Activated CD4-positive, alpha-beta T cell treated with anti-CD3 and anti-CD28 coated beads for 4 hours (primary cell): ENCODE measurements at regions not wholly inside any gene's neighbourhood (a gene's known extent, or its start where the extent isn't known, plus 50 kb on each side); places are given as distances from the start of the nearest gene placed in this dataset.
"Not testable (repeated sequence)": the region's sequence is repeated elsewhere in the genome, so short reads cannot be mapped to it uniquely, and the experiment has no call there.

Experiments
- DNase-seq, 2 donors: peaks; one replicate each; pipeline ENCODE4 v3.0.0-alpha.2; 2020

DNA sequence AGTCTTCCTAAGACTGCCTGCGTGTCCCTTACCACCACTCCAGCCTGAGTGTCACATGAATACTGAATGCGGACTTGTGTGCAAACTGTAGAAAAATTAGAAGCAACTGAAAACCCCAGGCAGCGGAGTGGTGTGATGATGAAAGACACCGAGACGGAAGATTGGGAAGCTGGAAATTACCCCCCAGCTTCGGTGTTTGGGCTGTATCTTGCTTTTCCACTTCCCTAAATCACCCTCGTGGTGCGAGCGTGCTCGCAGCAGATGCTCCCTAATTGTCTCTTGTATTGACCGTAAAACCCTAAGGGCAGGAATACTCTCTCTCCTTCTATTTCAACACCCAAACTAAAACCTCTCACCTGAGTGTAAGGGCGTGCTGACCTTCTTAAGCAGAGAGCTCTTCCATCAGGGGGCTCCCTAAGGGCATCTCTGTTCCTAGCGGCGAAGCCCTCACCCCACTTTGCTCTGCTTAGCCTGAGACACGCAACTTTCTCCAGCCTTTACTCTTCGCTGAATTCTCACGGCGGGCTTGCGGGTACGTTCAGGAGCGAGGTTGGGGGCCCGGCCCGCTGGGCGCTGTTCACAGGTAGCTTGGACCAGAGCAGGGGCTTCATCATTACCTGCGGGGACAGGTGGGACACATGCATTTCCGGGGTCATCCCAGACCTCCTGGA, 62.4 kb downstream of the CRYBB2 start:
- no peak for DNase-seq

DNA sequence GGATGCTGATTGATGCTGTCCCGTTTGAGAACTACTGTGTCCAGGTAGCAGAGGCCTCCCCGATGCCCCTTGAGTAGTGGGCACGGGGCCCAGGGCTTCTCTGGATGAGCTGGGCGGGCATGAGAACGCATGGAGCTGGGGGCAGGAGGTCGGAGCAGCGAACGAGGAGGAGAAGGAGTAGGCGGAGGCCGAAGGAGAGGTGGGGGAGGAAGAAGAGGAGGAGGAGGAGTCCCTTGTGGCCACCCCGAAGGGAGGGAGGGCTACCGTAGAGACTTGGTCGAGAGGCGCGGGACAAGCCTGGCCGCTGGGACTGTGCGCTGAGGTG, 62.9 kb downstream of the CRYBB2 start:
- no peak for DNase-seq

DNA sequence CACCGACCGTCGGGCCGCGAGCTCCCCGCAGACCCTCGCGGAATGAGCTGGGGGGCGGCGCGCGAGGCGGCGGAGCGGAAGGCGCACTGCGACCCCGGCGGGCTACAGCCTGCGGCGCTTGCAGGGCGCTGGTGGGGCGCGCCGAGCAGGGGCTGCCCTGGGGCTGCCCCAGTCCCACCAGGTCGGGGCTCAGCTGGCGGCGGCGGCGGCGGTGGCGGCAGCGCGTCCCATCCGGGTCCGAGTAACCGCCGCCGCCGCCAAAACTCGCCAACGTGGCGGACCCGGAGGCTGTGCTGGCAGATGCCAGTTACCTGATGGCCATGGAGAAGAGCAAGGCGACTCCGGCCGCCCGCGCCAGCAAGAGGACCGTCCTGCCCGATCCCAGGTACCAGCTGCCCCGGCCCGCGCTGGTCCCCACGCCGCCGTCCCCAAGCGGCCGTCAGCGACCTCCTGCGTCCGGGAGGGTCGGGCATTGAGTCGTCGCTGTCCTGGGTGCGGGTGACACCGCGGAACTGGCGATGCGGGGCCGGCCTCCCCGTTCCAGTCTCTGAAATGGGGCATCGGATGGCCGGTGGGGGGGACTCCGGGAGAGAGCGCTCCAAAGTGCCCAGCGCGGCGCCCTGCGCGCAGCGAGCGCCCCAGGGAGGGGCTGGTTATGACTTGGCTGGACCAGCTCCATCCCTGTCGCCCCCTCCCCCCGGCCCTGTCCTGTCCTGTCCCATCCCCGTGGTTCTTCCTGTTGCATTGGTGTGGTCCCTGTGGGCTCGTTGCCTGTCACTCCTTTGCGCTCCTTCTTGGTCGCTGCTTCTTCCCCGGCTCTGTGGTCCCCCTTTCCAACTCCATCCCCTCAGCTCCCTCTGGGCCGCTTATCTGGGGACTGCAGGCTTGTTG, 63.5 kb downstream of the CRYBB2 start:
- no peak for DNase-seq

DNA sequence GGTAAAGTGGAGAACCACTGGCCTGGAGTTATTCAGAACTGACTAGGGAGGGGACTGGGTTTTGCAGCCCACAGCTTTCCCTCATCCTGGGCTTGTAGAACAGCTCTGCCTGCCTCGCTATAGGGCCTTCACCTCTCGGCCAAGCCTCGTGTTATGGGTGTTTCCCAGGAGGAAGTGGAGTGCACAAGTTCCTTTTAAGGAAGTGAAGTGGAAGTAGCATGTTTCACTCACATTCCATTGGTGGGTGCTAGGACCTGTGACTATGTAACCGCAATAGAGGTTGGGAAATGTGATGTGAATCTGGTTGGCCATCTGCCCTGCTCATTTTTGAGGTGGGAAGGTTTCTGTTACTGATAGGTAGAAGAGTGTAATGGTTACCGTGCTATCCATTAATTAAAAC, 69.0 kb downstream of the CRYBB2 start:
- DNase-seq, result not testable (repeated sequence)

DNA sequence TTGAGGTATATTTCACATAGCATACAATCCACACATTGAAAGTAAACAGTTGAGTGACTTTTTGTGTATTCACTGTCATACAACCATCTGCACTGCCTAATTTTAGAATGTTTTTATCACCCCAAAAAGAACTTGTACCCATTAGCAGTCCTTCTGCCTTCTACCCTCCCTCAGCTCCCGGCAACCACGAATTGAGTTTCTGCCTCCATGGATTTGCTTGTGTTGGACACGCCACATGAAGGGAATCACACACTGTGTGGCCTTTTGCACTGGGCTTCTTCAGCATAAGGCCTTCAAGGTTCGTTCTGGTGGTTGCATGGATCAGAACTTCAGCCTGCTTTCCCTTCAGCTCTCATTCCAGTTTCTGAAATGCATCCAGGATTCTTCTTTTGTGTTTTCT, 82.5 kb downstream of the CRYBB2 start:
- not testable (repeated sequence) for DNase-seq

DNA sequence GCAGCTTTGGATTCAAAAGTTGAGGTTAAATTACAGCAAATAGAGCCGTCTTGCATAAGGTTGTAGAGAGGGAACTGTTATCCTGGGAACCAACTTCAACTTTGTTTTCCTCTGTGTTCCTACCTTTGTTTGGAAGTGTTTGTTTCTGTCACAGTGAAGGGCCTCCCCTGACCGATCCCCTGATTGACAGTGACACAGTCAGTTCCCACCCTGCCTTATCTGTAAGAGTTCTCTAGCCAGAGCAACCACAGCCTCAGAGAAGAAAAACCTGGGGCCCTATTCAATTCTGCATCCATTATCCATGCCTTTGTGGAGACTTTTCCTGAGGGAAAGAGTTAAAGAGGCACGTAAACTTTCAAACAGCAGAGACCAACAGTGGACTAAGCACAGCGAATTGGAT, 90.1 kb downstream of the CRYBB2 start:
- DNase-seq, result not testable (repeated sequence)

DNA sequence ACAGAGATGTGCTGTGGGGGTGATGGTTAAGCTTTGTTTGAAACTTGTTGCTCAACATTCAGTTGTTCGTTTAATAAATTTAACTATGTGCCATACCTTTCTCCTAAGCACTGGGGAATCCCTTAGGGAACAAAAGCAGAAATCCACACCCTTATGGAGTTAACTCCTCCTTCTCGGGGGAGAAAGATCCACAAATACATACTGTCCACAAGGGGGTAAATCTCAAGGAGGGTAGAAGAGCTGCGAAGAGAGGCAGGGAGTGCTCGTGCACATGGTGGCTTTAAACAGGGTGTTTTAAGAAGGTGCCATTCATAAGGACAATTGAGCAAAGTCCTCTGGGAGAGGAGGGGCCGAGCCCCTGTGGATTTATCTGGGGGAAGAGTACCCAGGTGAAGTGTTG, 92.5 kb downstream of the CRYBB2 start:
- not testable (repeated sequence) for DNase-seq

DNA sequence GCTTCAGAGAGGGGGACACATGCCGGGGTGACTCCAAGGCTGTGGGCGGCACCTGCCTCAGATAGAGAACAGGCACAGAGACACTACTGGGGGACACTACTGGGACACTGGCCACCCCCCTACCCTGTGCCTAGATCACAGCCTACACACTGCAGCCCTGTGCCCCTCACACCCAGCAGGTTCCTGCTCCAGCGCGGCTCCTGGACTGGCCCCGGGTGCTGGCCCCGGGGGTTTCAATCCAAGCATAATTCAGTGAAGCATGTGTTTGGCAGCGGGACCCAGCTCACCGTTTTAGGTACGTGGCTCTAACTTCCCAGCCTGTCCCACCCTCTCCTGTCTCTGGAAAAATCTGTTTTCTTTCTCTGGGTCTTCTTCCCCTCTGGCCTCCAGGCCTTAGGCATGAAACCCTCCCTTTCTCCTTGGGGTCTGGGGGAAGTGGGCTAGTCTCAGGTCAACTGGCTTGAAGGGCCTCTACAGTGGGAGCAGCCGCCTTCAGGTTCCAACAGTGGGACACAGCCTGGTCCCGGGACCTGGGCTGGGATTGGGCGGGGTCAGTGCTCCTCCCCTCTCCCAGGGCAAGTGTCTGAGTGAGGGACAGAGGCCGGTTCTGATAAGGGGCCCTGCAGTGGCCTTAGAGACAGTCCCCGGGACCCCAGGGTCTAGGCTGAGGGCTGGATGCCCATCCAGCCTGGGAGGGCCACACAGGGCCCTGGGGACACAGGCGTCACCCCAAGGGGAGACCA, 98.8 kb downstream of the CRYBB2 start:
- DNase-seq, result no peak

DNA sequence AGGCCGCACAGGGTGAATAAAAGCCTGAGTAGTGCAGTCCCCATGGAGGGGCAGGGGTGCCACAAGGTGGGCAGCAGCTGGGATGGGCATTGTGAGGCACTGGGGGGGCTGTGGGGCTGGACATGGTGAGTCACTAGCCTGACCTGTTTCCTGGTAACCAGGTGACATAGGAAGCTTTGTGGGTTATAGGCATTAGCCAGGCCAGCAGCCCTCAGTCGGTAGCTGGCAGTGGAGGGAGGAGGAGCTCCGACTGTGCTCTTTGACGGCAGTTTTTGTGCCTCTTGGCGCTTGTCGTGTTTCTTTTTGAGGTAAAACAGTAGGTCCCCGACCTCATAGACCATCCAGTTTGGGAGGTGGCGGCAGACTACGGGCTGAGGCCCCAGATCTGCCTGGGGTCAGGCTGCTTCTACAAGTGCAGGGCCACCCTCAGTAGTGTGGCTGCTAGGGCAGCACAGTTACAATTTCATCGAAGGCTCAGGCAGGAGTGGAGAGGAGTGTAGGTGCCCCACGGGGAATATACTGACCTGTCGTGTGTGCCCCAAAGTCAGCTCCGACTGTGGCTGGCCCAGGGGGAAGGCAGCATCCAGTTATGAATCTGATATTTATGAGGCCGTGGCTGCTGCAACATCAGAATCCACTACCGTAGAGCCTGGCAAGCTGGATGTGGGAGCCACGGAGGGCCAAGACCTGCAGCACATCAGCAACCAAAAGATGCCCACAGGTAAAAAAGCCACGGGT, 107.7 kb downstream of the CRYBB2 start:
- DNase-seq, result no peak

DNA sequence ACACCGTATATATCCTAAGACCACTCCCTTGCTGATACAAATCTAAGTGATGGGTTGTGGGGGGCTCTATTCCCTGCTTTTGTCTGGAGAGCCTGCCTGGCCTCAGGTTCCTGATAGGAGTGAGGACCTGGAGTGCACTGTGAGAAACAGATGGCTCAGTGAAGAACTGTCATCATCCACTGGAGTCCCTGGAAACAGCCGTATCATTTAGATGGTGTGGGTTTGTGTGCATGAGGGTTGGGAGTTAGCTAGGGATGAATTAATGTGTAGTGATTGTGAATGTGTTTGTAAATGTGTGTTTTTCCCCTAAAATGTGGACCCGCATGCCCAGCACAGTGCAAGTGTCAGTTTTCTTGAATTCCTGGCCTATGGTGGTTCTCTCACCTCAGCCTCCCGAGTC, 111.6 kb downstream of the CRYBB2 start:
- DNase-seq, result no peak

DNA sequence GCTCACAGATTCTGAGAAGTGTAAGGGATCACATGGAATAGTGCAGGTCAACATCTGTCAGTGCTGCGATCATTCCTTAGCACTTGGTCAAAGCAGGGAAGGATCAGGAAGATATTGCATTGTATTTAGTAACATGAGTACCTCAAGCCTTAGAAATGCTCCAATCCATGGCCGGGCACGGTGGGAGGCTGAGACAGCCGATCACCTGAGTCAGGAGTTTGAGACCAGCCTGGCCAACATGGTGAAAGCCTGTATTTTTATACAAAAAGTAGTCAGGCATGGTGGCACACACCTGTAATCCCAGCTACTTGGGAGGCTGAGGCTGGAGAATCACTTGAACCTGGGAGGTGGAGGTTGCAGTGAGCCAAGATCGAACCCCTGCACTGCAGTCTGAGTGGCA, 112.5 kb downstream of the CRYBB2 start:
- not testable (repeated sequence) for DNase-seq

DNA sequence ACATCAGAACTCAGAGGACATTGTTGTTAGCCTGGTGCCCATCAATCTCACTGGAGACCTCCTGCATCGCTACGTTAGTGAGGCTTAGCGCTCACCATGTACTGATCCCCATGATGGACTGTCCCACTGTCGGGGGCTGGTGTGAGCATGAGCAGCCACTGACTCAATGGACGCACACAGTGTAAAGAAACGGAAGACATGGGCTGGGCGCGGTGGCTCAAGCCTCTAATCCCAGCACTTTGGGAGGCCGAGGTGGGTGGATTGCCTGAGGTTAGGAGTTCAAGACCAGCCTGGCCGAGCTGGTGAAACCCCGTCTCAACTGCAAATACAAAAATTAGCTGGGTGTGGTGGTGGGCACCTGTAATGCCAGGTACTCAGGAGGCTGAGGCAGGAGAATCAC, 112.9 kb downstream of the CRYBB2 start:
- DNase-seq, result no peak

DNA sequence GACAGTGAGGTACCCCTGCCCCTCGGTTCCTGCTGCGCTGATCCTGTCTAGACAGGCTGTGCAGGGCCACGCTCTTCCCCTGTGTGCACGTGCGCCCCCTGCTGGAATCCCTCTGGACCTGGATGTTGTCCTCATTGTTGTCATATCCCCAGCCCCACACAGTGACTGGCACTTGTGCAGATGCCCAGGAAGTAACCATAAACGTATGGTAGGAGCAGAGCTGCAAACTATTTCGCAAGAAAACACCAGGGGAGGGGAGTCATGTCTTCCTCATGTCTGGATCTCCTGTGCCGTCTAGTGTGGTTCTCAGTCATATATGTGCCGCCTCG, 114.7 kb downstream of the CRYBB2 start:
- peak; percentile 17 to 24 for DNase-seq

DNA sequence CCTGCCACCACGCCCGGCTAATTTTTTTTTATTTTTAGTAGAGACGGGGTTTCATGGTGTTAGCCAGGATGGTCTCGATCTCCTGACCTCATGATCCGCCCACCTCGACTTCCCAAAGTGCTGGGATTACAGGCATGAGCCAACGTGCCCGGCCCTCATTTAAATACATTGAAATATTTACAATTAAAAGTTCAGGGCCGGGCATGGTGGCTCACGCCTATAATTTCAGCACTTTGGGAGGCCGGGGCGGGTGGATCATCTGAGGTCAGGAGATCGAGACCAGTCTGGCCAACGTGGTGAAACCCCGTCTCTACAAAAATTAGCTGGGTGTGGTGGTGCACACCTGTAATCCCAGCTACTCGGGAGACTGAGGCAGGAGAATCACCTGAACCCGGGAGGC, 115.2 kb downstream of the CRYBB2 start:
- not testable (repeated sequence) for DNase-seq

DNA sequence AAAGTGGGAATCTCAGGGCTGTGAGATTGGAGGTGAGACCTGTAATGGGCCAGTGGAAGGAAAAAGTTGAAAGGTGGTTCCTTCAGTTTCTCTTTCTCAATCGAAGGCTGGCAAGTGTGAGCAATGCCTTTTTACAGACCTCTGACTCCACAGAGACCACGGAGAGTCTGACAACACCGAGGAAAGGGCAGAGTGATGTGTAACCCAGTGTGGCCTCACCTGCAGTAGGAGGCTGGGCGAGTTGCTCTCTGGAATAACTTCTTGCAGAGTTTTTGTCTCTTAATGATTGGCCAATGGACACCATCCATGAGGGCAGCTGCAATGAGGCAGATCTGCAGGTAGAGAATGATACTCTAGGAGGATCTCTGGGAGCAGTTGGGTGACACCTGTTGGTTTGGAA, 115.8 kb downstream of the CRYBB2 start:
- DNase-seq, result not testable (repeated sequence)

DNA sequence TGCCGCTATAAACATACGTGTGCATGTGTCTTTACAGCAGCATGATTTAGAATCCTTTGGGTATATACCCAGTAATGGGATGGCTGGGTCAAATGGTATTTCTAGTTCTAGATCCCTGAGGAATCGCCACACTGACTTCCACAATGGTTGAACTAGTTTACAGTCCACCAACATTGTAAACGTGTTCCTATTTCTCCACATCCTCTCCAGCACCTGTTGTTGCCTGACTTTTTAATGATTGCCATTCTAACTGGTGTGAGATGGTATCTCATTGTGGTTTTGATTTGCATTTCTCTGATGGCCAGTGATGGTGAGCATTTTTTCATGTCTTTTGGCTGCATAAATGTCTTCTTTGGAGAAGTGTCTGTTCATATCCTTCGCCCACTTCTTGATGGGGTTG, 121.1 kb downstream of the CRYBB2 start:
- DNase-seq, result not testable (repeated sequence)

DNA sequence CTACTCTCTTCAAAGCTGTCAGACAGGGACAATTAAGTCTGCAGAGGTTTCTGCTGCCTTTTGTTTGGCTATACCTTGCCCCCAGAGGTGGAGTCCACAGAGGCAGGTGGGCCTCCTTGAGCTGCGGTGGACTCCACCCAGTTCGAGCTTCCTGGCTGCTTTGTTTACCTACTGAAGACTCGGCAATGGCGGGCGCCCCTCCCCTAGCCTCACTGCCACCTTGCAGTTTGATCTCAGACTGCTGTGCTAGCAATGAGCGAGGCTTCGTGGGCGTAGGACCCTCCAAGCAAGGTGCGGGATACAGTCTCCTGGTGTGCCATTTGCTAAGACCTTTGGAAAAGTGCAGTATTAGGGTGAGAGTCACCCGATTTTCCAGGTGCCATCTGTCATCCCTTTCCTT, 124.9 kb downstream of the CRYBB2 start:
- DNase-seq, result not testable (repeated sequence)

DNA sequence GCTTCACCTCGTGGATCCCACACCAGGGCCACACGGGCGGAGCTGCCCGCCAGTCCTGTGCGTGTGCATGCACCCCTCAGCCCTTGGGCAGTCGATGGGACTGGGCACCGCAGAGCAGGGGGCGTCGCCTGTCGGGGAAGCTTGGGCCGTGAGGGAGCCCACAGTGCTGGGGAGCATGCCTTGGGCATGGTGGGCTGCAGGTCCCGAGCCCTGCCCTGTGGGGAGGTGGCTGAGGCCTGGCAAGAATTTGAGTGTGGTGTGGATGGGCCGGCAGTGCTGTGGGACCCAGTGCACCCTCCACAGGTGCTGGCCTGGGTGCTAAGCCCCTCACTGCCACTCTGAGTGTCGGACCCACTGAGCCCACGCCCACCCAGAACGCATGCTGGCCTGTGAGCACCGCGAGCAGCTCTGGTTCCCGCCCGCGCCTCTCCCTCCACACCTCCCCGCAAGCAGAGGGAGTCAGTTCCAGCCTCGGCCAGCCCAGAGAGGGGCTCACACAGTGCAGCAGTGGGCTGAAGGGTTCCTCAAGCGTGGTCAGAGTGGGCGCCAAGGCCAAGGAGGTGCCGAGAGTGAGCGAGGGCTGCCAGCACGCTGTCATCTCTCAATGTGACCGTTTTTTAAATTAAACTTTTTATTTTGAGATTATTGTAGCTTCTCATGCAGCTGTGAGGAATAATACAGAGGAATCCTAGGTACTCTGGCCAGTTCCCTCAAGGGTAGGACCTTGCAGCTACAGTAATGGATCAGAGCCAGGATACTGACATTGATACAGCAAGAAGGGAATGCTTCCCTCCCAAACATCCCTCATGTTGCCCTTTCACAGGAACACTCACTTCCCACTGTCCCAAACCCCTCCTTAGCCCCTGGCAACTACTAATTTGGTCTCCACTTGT, 127.7 kb downstream of the CRYBB2 start:
- DNase-seq, result no peak

DNA sequence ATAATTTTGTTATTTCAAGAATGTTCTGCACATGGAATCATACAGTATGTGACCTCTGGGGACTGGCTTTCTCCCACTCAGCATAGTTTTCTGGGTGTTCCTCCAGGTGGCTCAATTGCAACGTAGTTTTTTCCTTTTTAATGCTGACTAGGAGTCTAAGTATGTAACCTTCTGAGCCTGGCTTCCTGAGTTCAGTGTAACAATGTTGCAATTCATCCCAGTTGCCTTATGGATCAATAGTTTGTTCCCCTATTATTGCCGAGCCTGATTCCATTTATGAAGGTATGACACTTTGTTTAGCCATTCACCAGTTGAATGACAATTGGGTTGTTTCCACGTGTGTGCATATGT, 128.3 kb downstream of the CRYBB2 start:
- no peak for DNase-seq

DNA sequence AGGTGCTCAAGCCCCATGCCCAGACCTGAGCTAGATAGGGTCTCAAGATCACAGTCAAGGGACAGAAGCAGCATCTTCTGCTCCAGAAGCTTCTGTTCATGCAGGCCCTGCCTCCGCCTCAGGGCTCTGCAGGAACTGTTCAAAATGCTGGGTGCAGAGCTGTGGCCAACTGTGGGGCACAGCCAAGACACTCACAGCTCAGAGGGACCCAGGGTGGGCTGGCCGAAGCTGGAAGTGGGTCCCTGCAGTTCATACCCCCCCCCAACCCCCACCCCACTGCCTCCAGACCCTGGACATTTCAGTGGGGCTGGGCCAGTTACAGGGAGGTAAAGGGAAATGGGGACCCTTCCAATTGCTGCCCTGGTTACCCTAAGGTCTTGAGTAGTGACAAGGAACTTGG, 129.0 kb downstream of the CRYBB2 start:
- DNase-seq, result no peak

DNA sequence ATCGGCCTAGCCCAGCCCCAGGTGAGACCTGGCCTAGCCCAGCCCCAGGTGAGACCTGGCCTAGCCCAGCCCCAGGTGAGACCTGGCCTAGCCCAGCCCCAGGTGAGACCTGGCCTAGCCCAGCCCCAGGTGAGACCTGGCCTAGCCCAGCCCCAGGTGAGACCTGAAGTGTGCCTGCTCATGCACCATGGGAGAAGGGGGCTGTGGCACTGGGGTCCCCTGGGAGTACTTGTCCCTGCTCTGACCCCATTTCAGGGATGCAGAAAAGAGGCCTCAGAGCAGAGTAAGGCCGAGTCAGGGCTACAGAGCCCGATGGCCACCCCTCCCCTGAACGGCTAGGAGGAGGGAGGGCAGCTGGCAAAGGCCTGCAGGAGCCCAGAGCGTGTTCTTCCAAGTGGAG, 129.6 kb downstream of the CRYBB2 start:
- not testable (repeated sequence) for DNase-seq

DNA sequence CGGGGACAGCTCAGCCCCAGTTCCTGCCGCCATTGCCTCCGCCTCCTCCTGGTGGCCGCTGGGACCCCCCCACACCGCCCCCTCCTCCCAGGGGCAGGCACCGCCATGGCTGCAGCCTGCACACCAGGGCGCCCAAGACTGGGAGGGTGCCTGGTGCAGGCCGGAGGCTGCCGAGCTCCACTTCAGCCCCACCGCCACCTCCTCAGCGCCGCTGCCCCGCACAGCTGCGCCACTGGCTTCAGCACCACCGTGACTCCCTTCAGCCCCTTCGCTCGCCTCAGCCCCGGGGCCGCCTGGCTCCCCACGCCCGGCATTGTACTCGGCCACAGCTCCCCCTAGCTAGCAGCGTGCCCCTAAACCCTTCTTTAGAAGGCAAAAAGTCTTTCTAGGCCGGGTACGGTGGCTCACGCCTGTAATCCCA, 131.1 kb downstream of the CRYBB2 start:
- DNase-seq, result no peak
